ENCODE measurements at regions not wholly inside any gene's neighbourhood (a gene's known extent, or its start where the extent isn't known, plus 50 kb on each side); places are given as distances from the start of the nearest gene placed in this dataset.

DNA sequence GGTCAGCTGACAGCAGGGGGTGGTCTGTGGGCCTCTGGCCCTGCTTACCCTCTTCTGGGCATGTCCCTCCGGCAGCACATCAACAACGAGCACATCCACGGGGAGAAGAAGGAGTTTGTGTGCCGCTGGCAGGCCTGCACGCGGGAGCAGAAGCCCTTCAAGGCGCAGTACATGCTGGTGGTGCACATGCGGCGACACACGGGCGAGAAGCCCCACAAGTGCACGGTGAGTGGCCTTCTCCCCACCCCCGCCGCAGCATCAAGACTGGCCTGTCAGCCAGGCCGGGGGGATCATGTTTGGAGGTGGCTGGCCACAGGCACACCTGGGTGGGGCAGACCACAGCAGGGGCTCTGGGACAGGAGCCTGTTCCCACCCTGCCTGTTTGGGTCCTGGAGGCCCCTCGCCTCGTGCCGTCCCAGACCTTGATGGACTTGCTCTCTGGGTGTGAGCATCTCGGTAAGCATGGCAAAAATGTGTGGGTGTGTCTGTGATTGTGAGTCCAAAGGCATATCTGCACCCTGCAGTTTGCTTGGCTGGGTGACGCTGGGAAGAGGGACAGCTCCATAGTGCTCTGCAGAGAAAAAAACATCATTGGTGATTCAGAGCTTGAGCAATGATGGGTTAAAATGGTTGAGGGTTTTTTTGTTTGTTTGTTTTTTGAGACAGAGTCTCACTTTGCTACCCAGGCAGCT, 242.8 kb downstream of the GLI2 start:
- Histone ChIP-seq H3K27me3 (no peaks in the 10 kb centered on the region), H3K4me3 (ENCODE audit: low read depth in 1 of 2, low read length in 1 of 2) (no peak overlapping the region), H3K4me1 (ENCODE audit: control insufficient read depth in 1 of 2, insufficient read depth in 1 of 2, low read depth in 1 of 2, low read length in 1 of 2) (no peaks in the 10 kb centered on the region), H3K27ac (no peak overlapping the region), H3K36me3 (no peaks in the 10 kb centered on the region), H3K9me3 (no peaks in the 10 kb centered on the region)
- no peak for TF ChIP-seq CTCF (IDR thresholded peaks at IDR 0.05)

DNA sequence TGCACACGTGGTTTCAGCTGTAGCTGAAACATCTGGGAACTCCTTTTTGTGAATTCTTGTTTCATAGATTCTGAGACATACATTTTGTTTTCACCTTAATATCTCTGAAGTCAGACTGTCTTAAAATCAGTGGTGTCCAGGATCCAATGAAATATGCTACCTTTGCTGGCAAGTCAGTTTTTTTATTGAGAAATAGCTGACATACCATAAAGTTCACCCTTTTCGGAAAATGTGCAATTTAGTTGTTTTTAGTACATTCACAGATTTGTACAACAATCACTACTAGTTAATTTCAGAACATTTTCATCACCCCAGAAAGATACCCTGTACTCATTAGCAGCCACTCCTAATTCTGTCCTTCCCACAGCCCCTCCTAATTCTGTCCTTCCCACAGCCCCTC, 243.7 kb downstream of the GLI2 start:
- Histone ChIP-seq H3K27me3 (no peaks in the 10 kb centered on the region), H3K27ac (no peak overlapping the region), H3K4me3 (ENCODE audit: low read depth in 1 of 2, low read length in 1 of 2) (no peak overlapping the region), H3K4me1 (ENCODE audit: control insufficient read depth in 1 of 2, insufficient read depth in 1 of 2, low read depth in 1 of 2, low read length in 1 of 2) (no peaks in the 10 kb centered on the region), H3K9me3 (no peaks in the 10 kb centered on the region), H3K36me3 (no peaks in the 10 kb centered on the region)
- TF ChIP-seq CTCF (IDR thresholded peaks at IDR 0.05) = no peak

DNA sequence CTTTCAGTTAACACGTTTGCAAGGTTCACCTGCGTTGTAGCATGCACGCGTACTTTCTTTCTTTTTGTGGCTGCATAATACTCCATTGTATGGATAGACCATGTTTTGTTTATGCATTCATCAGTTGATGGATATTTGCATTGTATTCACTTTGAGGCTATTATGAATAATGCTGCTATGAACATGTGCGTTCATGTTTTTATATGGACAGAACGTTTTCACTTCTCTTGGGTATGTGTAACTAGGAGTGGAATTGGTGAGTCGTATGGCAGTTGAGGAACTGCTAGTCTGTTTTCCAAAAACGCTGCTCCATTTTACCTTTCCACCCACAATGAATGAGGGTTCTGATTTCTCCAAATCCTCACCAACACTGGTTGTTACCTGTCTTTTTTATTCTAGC, 244.3 kb downstream of the GLI2 start:
- Histone ChIP-seq H3K9me3 (no peaks in the 10 kb centered on the region), H3K36me3 (no peaks in the 10 kb centered on the region), H3K4me3 (ENCODE audit: low read depth in 1 of 2, low read length in 1 of 2) (no peak overlapping the region), H3K4me1 (ENCODE audit: control insufficient read depth in 1 of 2, insufficient read depth in 1 of 2, low read depth in 1 of 2, low read length in 1 of 2) (no peaks in the 10 kb centered on the region), H3K27me3 (no peaks in the 10 kb centered on the region), H3K27ac (no peak overlapping the region)
- no peak for TF ChIP-seq CTCF (IDR thresholded peaks at IDR 0.05)

- Histone ChIP-seq H3K36me3 (no peaks in the 10 kb centered on the region), H3K27me3 (no peaks in the 10 kb centered on the region), H3K4me3 (ENCODE audit: low read depth in 1 of 2, low read length in 1 of 2) (no peak overlapping the region), H3K4me1 (ENCODE audit: control insufficient read depth in 1 of 2, insufficient read depth in 1 of 2, low read depth in 1 of 2, low read length in 1 of 2) (no peaks in the 10 kb centered on the region), H3K9me3 (no peaks in the 10 kb centered on the region), H3K27ac (no peak overlapping the region)
- TF ChIP-seq CTCF (IDR thresholded peaks at IDR 0.05) = no peak
Measured at GRCh38 chr2:120981443-120981842, 245.8 kb downstream of the GLI2 start.

DNA sequence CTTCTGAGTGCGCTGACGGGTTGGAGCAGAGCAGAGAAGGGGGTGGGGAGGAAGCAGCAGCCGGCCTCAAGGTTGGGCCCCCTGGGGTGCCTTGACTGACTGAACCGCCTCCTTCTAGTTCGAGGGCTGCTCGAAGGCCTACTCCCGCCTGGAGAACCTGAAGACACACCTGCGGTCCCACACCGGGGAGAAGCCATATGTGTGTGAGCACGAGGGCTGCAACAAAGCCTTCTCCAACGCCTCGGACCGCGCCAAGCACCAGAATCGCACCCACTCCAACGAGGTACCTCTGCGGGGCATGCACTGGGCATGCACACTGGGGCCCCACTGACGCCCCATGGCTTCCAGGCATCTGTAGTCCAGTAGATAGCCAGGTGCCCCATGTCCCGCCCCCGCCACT, 246.9 kb downstream of the GLI2 start:
- no peaks in the 10 kb centered on the region for H3K27me3 ChIP-seq
- H3K9me3 ChIP-seq = no peaks in the 10 kb centered on the region
- H3K27ac ChIP-seq = no peak overlapping the region
- H3K36me3 ChIP-seq = no peaks in the 10 kb centered on the region
- H3K4me1 ChIP-seq (ENCODE audit: control insufficient read depth in 1 of 2, insufficient read depth in 1 of 2, low read depth in 1 of 2, low read length in 1 of 2) = no peaks in the 10 kb centered on the region
- no peak overlapping the region for H3K4me3 ChIP-seq (ENCODE audit: low read depth in 1 of 2, low read length in 1 of 2)
- no peak for TF ChIP-seq CTCF (IDR thresholded peaks at IDR 0.05)
